ENCODE measurements at regions not wholly inside any gene's neighbourhood (a gene's known extent, or its start where the extent isn't known, plus 50 kb on each side); places are given as distances from the start of the nearest gene placed in this dataset.

DNA sequence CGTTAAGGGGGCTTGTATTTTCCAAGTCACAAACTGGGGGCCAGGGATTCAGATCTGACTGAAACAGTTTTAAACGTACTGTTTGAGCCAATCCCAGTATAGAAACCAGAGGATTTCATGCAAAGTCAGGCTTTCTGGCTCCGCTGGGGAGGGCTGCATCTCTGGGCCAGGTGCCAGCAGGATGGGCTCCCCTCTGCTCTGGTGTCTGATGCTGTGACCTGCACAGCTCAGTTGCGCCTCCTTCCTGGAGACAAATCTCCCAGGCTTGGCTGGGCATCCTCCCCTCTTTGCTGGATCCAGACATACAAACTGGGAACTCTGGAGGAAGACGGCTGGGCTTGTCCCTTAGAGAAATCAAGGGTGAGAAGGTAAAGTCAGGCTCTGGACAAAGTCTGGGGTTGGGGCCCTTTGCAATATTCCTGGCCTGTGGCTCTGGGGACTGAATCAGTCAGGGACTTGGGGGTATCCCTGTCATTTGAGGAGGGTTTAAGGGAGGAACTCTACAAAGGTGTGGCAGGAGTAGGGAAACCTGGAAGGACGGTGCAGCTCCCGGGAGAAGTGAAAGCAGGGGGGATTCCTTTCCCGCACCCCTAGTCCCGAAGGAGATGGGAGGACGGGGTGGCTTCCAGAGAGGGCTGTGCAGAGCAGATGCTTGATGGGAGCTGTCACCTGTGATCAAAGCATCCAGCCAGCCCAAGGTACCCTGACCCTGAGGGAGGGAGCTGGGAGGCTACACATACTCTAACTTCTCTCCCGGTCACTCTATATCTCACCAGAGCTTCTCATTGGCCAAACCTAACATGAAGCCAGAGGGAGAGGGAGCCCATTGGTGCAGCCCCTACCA lies 114.8 kb upstream of the ATP2B2 start:
- no peak for DNase-seq (ENCODE audit: low read depth)
- TF ChIP-seq, protein P1, sequence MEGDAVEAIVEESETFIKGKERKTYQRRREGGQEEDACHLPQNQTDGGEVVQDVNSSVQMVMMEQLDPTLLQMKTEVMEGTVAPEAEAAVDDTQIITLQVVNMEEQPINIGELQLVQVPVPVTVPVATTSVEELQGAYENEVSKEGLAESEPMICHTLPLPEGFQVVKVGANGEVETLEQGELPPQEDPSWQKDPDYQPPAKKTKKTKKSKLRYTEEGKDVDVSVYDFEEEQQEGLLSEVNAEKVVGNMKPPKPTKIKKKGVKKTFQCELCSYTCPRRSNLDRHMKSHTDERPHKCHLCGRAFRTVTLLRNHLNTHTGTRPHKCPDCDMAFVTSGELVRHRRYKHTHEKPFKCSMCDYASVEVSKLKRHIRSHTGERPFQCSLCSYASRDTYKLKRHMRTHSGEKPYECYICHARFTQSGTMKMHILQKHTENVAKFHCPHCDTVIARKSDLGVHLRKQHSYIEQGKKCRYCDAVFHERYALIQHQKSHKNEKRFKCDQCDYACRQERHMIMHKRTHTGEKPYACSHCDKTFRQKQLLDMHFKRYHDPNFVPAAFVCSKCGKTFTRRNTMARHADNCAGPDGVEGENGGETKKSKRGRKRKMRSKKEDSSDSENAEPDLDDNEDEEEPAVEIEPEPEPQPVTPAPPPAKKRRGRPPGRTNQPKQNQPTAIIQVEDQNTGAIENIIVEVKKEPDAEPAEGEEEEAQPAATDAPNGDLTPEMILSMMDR (IDR thresholded peaks at IDR 0.05; ENCODE audit: low read length, missing control alignments) = no peak
- no peak overlapping the region for H3K4me3 ChIP-seq (replicated peaks; ENCODE audit: low read depth, low read length)

DNA sequence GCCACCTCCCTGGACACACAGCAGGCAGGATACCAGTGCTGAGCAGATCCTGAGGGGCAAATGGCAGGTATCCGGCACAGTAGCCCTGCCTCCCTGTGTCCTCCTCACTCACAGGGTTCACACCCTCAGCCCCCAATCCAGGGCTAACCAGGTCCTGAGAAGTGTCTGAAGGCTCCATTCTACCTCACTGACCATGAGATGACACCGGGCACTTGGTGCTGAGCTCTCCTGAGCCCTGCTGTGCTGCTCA lies 115.4 kb upstream of the ATP2B2 start:
- no peak for DNase-seq (ENCODE audit: low read depth)
- TF ChIP-seq, protein P1 (IDR thresholded peaks at IDR 0.05; ENCODE audit: low read length, missing control alignments) = no peak
- no peak overlapping the region for H3K4me3 ChIP-seq (replicated peaks; ENCODE audit: low read depth, low read length)

DNA sequence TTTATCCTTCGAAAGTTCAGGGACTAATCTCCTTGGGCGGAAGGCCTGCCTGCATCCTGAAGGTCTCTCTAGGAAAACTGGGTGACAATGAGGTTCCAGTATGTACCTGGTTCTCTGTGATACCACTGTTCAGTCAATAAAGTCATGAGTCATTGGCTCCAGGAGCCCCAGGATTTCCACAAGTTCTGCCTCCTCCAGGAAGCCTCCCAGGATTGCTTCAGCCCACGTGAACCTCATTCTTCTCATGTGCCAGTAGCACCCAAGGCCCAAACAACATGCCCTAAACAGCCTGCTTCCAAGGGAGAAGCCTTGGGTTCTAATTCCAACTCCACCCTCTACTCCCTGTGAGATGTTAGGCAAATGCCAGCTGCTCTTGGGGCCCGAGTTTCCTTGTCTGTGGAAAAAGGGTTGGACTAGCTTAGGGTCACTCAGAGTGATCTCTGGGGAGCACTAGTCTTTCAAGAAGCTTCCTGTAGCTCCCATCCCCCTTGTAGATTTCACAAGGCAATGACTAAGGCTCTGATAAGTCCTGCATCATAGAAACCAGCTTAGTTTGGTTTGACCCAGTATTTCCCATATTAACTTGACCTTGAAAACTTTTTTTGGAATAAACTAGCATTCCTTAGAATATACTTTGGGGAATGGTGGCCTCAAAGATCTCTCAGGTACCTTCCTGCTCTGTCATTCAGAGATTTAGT lies 118.3 kb upstream of the ATP2B2 start:
- DNase-seq (ENCODE audit: low read depth) = peak; percentile 0
- TF ChIP-seq, protein P1 (IDR thresholded peaks at IDR 0.05; ENCODE audit: low read length, missing control alignments) = no peak
- no peak overlapping the region for H3K4me3 ChIP-seq (replicated peaks; ENCODE audit: low read depth, low read length)

DNA sequence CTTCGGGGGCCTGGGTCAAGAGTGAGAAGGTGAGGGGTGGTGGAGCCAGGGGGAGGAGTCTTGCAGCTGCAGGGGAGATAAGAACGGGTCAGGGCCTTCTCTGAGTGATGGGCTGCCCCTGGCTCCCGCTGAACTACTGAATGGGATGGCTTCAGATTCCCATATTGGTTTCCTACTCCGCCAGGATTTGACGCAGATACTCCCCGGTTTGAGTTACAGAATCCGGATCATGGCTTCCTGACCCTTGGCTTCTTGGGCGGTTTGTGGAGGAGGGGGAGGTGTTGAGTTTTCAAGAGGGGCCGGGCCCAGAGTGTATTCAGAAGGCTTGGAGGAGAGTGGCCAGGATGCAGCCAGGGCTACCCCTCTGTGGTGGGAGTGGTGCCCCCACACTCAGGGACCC lies 119.9 kb upstream of the ATP2B2 start:
- DNase-seq (ENCODE audit: low read depth) = no peak
- TF ChIP-seq, protein P1 (IDR thresholded peaks at IDR 0.05; ENCODE audit: low read length, missing control alignments) = no peak
- H3K4me3 ChIP-seq (replicated peaks; ENCODE audit: low read depth, low read length) = no peak overlapping the region

DNA sequence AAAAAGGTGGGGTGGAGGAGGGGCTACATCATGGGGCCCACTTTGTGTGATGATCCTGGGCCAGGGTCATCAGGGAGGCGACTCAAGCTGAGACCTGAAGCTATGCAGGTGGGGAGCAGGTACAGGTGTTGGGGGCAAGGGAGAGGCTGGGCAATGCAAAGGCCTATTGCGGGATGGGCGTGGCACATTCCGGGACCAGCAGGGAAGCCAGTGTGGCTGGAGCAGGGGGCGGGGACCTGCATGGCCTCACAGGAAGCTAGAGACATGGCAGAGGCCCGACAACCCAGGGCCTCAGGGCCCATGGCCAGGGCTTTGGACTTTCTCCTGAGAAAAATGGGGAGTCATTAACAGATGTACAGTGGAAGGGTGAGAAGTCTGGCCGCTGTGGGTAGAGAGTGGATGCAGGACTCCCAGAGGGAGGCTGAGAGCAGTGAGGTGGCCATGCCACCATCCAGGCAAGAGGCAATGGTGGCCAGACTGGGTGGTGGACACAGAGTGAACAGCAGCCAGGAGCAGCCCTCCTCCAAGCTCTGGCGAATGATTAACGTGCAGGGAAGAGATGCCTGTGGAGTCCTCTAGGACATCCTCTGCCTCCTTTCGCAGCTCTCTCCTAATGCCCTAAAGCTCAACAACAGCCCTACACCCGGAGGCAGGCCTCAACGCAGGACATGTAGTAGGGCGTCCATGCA lies 122.6 kb upstream of the ATP2B2 start:
- TF ChIP-seq, protein P1 (IDR thresholded peaks at IDR 0.05; ENCODE audit: low read length, missing control alignments) = no peak
- DNase-seq (ENCODE audit: low read depth) = no peak
- H3K4me3 ChIP-seq (replicated peaks; ENCODE audit: low read depth, low read length) = no peak overlapping the region

DNA sequence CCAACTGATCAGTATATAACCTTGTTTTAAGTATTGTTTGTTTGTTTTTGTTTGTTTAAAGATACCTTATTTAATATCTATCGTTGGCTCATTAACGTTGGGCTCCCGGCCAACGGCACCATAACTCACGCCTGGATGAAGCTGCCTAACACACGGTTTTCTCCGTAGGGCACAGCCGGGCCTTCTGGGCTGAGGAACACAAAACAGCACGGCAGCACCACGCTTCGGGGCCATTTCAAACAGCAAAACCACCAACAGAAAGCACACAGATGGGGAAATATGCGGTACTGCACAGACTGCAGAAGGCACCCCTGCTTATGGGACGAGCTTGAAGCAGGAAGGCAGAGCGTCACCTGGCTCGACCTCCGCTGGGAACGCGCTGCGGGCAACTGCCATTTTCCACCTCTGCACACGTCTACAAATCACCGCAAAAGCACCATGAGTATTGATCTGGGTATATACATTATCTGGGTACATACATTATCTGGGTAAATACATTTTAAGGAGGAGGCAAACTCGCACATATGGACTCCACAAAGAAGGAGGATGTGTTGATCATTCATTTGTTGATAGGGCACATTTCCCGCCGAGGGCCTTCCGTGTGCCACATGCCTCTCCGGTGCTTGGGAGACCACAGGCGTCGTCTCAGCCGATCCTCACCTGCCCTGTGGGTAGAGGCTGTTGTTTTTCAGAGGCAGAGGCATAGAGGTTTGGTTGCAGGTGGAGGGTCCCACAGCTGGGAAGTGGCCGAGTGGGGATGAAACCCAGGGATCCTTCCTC lies 123.7 kb upstream of the ATP2B2 start:
- no peak for DNase-seq (ENCODE audit: low read depth)
- TF ChIP-seq, protein P1 (IDR thresholded peaks at IDR 0.05; ENCODE audit: low read length, missing control alignments) = no peak
- H3K4me3 ChIP-seq (replicated peaks; ENCODE audit: low read depth, low read length) = no peak overlapping the region

Data from fibroblast of pulmonary artery (primary cell).